ENCODE measurements at regions not wholly inside any gene's neighbourhood (a gene's known extent, or its start where the extent isn't known, plus 50 kb on each side); places are given as distances from the start of the nearest gene placed in this dataset. TPM values are rescaled to one million over a fixed set of nuclear protein-coding genes. Genes with fewer than 3 reads are reported as not detected.

- Histone ChIP-seq H3K27ac (no peak overlapping the region), H3K36me3 (replicated peaks in 1 of 2; ENCODE audit: insufficient read depth in 1 of 2, low read depth in 2 of 2) (no peaks in the 10 kb centered on the region), H3K4me1 (no peaks in the 10 kb centered on the region), H3K27me3 (no peaks in the 10 kb centered on the region), H3K9me3 (no peaks in the 10 kb centered on the region), H3K4me3 (no peak overlapping the region)
- whole genome bisulfite sequencing, 2 donors: 15 to 23% methylated on average over 1 of the region's 1 CpG
- no peak for ATAC-seq
- intact Hi-C loops (cut with DNase I): no loop called here
- TF ChIP-seq CTCF (IDR thresholded peaks at IDR 0.05): no peak
- no peak for TF ChIP-seq POLR2A (IDR thresholded peaks at IDR 0.05)
- DNase-seq: no peak
Measured at GRCh38 chr12:118925407-118925806, 55.9 kb upstream of the SRRM4 start.

GRCh38 chr12:118925826-118926225 is 55.5 kb upstream of the SRRM4 start:
- Histone ChIP-seq H3K27ac (no peak overlapping the region), H3K4me3 (no peak overlapping the region), H3K4me1 (no peaks in the 10 kb centered on the region), H3K27me3 (no peaks in the 10 kb centered on the region), H3K36me3 (replicated peaks in 1 of 2; ENCODE audit: insufficient read depth in 1 of 2, low read depth in 2 of 2) (no peaks in the 10 kb centered on the region), H3K9me3 (no peaks in the 10 kb centered on the region)
- TF ChIP-seq POLR2A (IDR thresholded peaks at IDR 0.05) (no peak), CTCF (IDR thresholded peaks at IDR 0.05) (no peak)
- WGBS, 2 donors: 31 to 34% methylated on average over 3 of the region's 3 CpGs
- DNase-seq (no peak), ATAC-seq (no peak)
- intact Hi-C loops (cut with DNase I): no loop called here

Small RNA genes lying in the stretch of these regions (small RNA-seq; reads per million reads assigned to genes)
- gene RF00428 (not detected), gene RNA5SP374 (0.14 reads per million)
